Smooth muscle cell (in vitro differentiated cells): ENCODE measurements at regions not wholly inside any gene's neighbourhood (a gene's known extent, or its start where the extent isn't known, plus 50 kb on each side); places are given as distances from the start of the nearest gene placed in this dataset.

Experiments used
- DNase-seq: peaks from one replicate; lab custom pipeline; 2025; ENCODE audit not compliant: unreplicated experiment; lab: John Stamatoyannopoulos, UW
- H2AFZ ChIP-seq: fragments of 200-600 bp; sonication (generic); 2 replicates; pipeline ENCODE4 v1.6.0; 2016; ENCODE audit warnings: antibody characterized with exemption, low read depth, mild to moderate bottlenecking
- H3F3A ChIP-seq: fragments of 200-600 bp; sonication (generic); 2 replicates; pipeline ENCODE4 v1.6.0; 2017; ENCODE audit warnings: antibody characterized with exemption, low read depth
- H3K27ac ChIP-seq: fragments of 200-600 bp; sonication (generic); 2 replicates; pipeline ENCODE4 v1.5.1; 2016; ENCODE audit warnings: low read depth, mild to moderate bottlenecking
- H3K27me3 ChIP-seq: fragments of 200-600 bp; sonication (generic); 2 replicates; pipeline ENCODE4 v1.6.1; 2016; ENCODE audit warnings: low read depth, mild to moderate bottlenecking
- H3K36me3 ChIP-seq: fragments of 200-600 bp; sonication (generic); 2 replicates; pipeline ENCODE4 v1.5.1; 2016; ENCODE audit warnings: low read depth
- H3K4me1 ChIP-seq: fragments of 200-600 bp; sonication (generic); 2 replicates; pipeline ENCODE4 v1.5.1; 2016; ENCODE audit warnings: low read depth
- H3K4me2 ChIP-seq: fragments of 200-600 bp; sonication (generic); 2 replicates; pipeline ENCODE4 v1.6.0; 2016; ENCODE audit warnings: mild to moderate bottlenecking
- H3K4me3 ChIP-seq: fragments of 200-600 bp; sonication (generic); 2 replicates; pipeline ENCODE4 v1.5.1; 2016; ENCODE audit warnings: mild to moderate bottlenecking
- H3K79me2 ChIP-seq: fragments of 200-600 bp; sonication (generic); 2 replicates; pipeline ENCODE4 v1.6.0; 2016; ENCODE audit warnings: low read depth, mild to moderate bottlenecking
- H3K9ac ChIP-seq: fragments of 200-600 bp; sonication (generic); 2 replicates; pipeline ENCODE4 v1.6.0; 2016; ENCODE audit warnings: low read depth
- H3K9me3 ChIP-seq: fragments of 200-600 bp; sonication (generic); replicated peaks from 2 replicates; pipeline ENCODE4 v1.5.1; 2016; ENCODE audit warnings: low read depth
- H4K20me1 ChIP-seq: fragments of 200-600 bp; sonication (generic); 2 replicates; pipeline ENCODE4 v1.6.0; 2016; ENCODE audit warnings: low read depth
- WGBS: methylation state at CpG from one replicate; pipeline ENCODE4 v1.1.7; 2016; ENCODE audit warnings: low lambda C conversion rate; 5-methylcytosine and 5-hydroxymethylcytosine counted together
- TF ChIP-seq, protein P1 (sequence below): fragments of 200-600 bp; sonication (generic); IDR thresholded peaks from 2 replicates; pipeline ENCODE4 v1.5.1; 2017; ENCODE audit warnings: borderline replicate concordance, mild to moderate bottlenecking, antibody characterized with exemption; ENCODE audit not compliant: insufficient read depth, poor library complexity, severe bottlenecking

GRCh38 chr1:223014142-223014873 lies 128.7 kb downstream of the TLR5 start:
- 90% methylated on average over 4 of the region's 4 CpGs for WGBS
- H3K9ac ChIP-seq = no peak overlapping the region

DNA sequence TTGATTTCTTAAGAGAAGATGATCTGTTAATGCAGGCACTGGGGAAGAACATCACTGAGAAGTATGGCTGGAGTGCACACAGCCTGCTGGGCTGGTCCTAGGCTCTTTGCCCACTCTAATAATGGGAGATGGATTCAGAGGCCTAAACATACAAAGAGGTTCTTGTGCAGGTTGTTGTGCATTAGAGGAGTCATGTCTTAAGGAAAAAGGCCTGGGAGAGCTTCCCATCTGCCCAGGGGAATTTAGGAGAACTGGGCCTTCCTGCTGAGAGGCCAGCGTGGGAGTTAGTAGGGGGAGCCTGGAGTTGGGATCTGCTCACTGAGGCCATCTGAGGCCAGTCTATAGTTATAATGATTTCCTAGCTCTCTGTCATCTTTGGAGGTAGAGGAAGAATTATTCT lies 126.7 kb downstream of the TLR5 start:
- WGBS = 94% methylated on average over 1 of the region's 1 CpG
- Histone ChIP-seq H3F3A (no peaks in the 10 kb centered on the region), H3K79me2 (no peaks in the 10 kb centered on the region), H3K27ac (no peak overlapping the region), H3K9me3 (no peaks in the 10 kb centered on the region), H3K4me3 (no peak overlapping the region), H3K27me3 (no peaks in the 10 kb centered on the region), H3K36me3 (no peaks in the 10 kb centered on the region), H3K9ac (no peak overlapping the region), H3K4me1 (peaks cover 4% of the 10 kb centered on the region), H3K4me2 (no peak overlapping the region), H2AFZ (no peak overlapping the region), H4K20me1 (no peaks in the 10 kb centered on the region)
- TF ChIP-seq, protein P1, sequence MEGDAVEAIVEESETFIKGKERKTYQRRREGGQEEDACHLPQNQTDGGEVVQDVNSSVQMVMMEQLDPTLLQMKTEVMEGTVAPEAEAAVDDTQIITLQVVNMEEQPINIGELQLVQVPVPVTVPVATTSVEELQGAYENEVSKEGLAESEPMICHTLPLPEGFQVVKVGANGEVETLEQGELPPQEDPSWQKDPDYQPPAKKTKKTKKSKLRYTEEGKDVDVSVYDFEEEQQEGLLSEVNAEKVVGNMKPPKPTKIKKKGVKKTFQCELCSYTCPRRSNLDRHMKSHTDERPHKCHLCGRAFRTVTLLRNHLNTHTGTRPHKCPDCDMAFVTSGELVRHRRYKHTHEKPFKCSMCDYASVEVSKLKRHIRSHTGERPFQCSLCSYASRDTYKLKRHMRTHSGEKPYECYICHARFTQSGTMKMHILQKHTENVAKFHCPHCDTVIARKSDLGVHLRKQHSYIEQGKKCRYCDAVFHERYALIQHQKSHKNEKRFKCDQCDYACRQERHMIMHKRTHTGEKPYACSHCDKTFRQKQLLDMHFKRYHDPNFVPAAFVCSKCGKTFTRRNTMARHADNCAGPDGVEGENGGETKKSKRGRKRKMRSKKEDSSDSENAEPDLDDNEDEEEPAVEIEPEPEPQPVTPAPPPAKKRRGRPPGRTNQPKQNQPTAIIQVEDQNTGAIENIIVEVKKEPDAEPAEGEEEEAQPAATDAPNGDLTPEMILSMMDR = no peak
- no peak for DNase-seq

More at GRCh38 chr1:223014142-223014873, 128.7 kb downstream of the TLR5 start:
- Histone ChIP-seq H3K4me2 (no peak overlapping the region), H3K9me3 (no peaks in the 10 kb centered on the region), H3K36me3 (no peaks in the 10 kb centered on the region), H4K20me1 (no peaks in the 10 kb centered on the region), H3K4me1 (peaks cover 24% of the 10 kb centered on the region), H3K79me2 (no peaks in the 10 kb centered on the region), H3K27me3 (no peaks in the 10 kb centered on the region), H2AFZ (no peak overlapping the region), H3F3A (peaks cover 7% of the 10 kb centered on the region), H3K27ac (no peak overlapping the region), H3K4me3 (no peak overlapping the region)
- TF ChIP-seq, protein P1 = no peak
- DNase-seq = no peak

GRCh38 chr1:223016890-223017289 lies 126.2 kb downstream of the TLR5 start:
- no peaks in the 10 kb centered on the region for H3K27me3 ChIP-seq
- H3K9me3 ChIP-seq = no peaks in the 10 kb centered on the region
- no peaks in the 10 kb centered on the region for H3F3A ChIP-seq
- H3K36me3 ChIP-seq = no peaks in the 10 kb centered on the region
- TF ChIP-seq, protein P1 = no peak
- no peak overlapping the region for H3K9ac ChIP-seq
- H3K4me3 ChIP-seq = no peak overlapping the region
- WGBS = over 99% methylated on average over 6 of the region's 6 CpGs
- no peak overlapping the region for H3K27ac ChIP-seq
- no peaks in the 10 kb centered on the region for H3K79me2 ChIP-seq
- no peak for DNase-seq
- no peaks in the 10 kb centered on the region for H3K4me1 ChIP-seq
- H2AFZ ChIP-seq = no peak overlapping the region
- no peaks in the 10 kb centered on the region for H4K20me1 ChIP-seq
- H3K4me2 ChIP-seq = no peak overlapping the region

GRCh38 chr1:223017291-223017690 lies 125.8 kb downstream of the TLR5 start:
- Histone ChIP-seq H3K79me2 (no peaks in the 10 kb centered on the region), H3K9ac (no peak overlapping the region), H3F3A (no peaks in the 10 kb centered on the region), H3K4me1 (peaks cover 1% of the 10 kb centered on the region), H2AFZ (no peak overlapping the region), H3K27ac (no peak overlapping the region), H4K20me1 (no peaks in the 10 kb centered on the region), H3K36me3 (no peaks in the 10 kb centered on the region), H3K9me3 (no peaks in the 10 kb centered on the region), H3K4me3 (no peak overlapping the region), H3K27me3 (no peaks in the 10 kb centered on the region), H3K4me2 (no peak overlapping the region)
- WGBS = 85% methylated on average over 8 of the region's 8 CpGs
- TF ChIP-seq, protein P1 = no peak
- DNase-seq = no peak
